Cardiac muscle cell (in vitro differentiated cells and primary cell): ENCODE measurements at regions not wholly inside any gene's neighbourhood (a gene's known extent, or its start where the extent isn't known, plus 50 kb on each side); places are given as distances from the start of the nearest gene placed in this dataset.
"Not testable (repeated sequence)": the region's sequence is repeated elsewhere in the genome, so short reads cannot be mapped to it uniquely, and the experiment has no call there.

Source experiments
- DNase-seq, 2 donors: peaks; one replicate each; pipeline versions ENCODE4 v3.0.0 to v3.0.0-alpha.2; 2010 to 2017; ENCODE audit warnings: low read depth in 1 of 2, low spot score in 1 of 2
- H3K27ac ChIP-seq: fragments of 200-600 bp; sonication (generic); 2 replicates; pipeline ENCODE4 v1.5.1; 2016
- H3K27me3 ChIP-seq: fragments of 200-600 bp; sonication (generic); 2 replicates; pipeline ENCODE4 v1.6.0; 2016; ENCODE audit warnings: control low read depth
- H3K36me3 ChIP-seq: fragments of 200-600 bp; sonication (generic); 2 replicates; pipeline ENCODE4 v1.5.1; 2016; ENCODE audit warnings: control low read depth
- H3K4me1 ChIP-seq: fragments of 200-600 bp; sonication (generic); 2 replicates; pipeline ENCODE4 v1.8.1; 2017; ENCODE audit warnings: low read depth, mild to moderate bottlenecking, mixed run types
- H3K4me3 ChIP-seq: fragments of 200-600 bp; sonication (generic); 2 replicates; pipeline ENCODE4 v1.5.1; 2016; ENCODE audit warnings: mild to moderate bottlenecking
- H3K9me3 ChIP-seq: fragments of 200-600 bp; sonication (generic); 2 replicates; pipeline ENCODE4 v1.5.1; 2017; ENCODE audit warnings: low read depth, mild to moderate bottlenecking, control low read depth
- CTCF ChIP-seq: IDR thresholded peaks from 2 replicates; pipeline ENCODE4 v1.5.1; 2012; ENCODE audit warnings: low read depth, mild to moderate bottlenecking, low read length

GRCh38 chr3:64361962-64362735 is 136.9 kb upstream of the PRICKLE2 start:
- Histone ChIP-seq H3K4me3 (no peak overlapping the region), H3K36me3 (no peaks in the 10 kb centered on the region), H3K27ac (no peak overlapping the region), H3K27me3 (no peaks in the 10 kb centered on the region), H3K4me1 (peaks cover 5% of the 10 kb centered on the region), H3K9me3 (no peaks in the 10 kb centered on the region)
- peak in 1 of 2 donors; percentile 61 for DNase-seq
- TF ChIP-seq CTCF, result no peak

- H3K27ac ChIP-seq, H3K4me3 ChIP-seq, H3K9me3 ChIP-seq, DNase-seq, H3K4me1 ChIP-seq, H3K36me3 ChIP-seq, H3K27me3 ChIP-seq: not testable (repeated sequence)
Measured at GRCh38 chr3:64361036-64361435, 135.8 kb upstream of the PRICKLE2 start.

DNA sequence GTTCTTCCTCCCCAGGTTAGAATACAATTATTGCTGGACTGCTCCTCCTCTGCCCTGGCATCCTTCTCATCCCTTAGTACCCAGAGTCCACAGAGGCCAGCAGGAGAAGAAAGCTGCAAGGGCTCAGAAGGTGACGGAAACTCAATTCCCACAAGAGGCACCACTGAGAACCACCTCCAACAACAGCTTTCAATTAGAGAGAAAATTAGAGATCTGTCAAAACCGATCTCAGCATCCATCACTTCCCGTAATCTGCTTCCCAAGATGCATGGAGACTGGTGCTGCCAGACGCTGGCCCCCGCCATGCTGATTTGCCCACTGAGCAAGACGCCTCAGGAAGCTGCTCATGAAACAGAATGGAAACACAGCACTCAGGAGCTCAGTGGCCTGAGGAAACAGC is 135.0 kb upstream of the PRICKLE2 start:
- TF ChIP-seq CTCF, result no peak
- H3K27me3 ChIP-seq, result no peaks in the 10 kb centered on the region
- DNase-seq, result no peak
- no peaks in the 10 kb centered on the region for H3K9me3 ChIP-seq
- H3K4me1 ChIP-seq, result peaks cover 10% of the 10 kb centered on the region
- no peaks in the 10 kb centered on the region for H3K36me3 ChIP-seq
- H3K4me3 ChIP-seq, result no peak overlapping the region
- no peak overlapping the region for H3K27ac ChIP-seq

DNA sequence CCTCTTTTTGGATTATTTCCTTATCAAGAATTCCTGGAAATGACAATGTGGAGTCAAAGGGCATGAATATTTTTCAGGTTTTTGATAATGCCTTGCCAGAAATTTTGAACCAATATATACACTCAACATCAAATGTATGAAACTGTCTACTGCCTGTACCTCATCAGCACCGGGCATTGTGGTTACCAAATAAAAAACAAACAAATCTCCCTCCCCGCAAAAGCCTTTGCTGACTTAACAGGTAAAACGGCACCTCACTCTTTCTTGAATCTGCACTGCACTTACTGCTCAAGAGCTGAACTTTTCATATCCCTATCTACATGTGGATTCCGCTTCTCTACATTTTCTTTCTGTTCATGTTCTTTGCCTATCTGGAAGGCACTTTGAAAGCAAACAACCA is 134.5 kb upstream of the PRICKLE2 start:
- H3K36me3 ChIP-seq, result no peaks in the 10 kb centered on the region
- no peak overlapping the region for H3K4me3 ChIP-seq
- H3K27me3 ChIP-seq, result no peaks in the 10 kb centered on the region
- no peak for DNase-seq
- H3K27ac ChIP-seq, result no peak overlapping the region
- TF ChIP-seq CTCF, result no peak
- H3K4me1 ChIP-seq, result peaks cover 10% of the 10 kb centered on the region
- no peaks in the 10 kb centered on the region for H3K9me3 ChIP-seq

DNA sequence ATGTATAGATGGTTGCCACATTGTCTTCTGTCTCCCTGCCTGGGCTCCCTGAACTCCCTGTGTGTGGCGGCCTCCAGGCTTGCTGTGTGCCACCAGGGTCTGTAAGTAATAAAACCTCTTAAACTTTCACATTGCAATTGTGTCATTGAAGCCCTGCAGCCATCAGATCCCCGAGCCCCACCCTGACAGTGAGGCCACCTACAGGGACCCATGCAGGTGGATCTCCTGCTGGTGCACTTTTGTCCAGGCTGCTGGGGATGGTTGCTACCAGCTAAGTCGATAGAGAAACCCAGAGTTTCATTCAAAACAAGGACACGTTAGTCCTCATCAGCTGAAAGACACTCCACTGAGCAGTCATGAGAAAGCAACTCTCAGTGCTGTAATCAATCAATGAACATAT is 133.6 kb upstream of the PRICKLE2 start:
- no peak for DNase-seq
- Histone ChIP-seq H3K36me3 (no peaks in the 10 kb centered on the region), H3K27ac (no peak overlapping the region), H3K9me3 (no peaks in the 10 kb centered on the region), H3K4me3 (no peak overlapping the region), H3K27me3 (no peaks in the 10 kb centered on the region), H3K4me1 (peaks cover 10% of the 10 kb centered on the region)
- no peak for TF ChIP-seq CTCF

DNA sequence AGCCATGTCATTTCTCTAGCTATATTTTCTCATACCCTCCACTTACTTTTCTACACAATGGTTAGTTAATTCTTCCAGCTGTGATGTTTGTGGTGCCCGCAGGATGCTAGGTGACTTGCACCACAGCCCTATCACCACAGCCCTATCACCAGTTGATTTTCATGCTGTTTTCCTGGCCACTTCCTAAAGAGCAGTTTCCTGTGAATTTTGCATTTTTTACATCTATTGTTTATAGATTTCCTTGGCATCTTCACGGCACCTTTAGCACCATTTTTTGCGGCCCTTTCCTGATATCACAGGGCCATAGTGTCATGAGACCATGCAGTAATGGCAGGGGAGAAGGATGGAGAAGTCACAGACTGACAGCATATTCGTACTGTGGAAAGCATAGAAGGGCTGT is 132.9 kb upstream of the PRICKLE2 start:
- Histone ChIP-seq H3K9me3 (no peaks in the 10 kb centered on the region), H3K4me1 (peaks cover 10% of the 10 kb centered on the region), H3K4me3 (no peak overlapping the region), H3K27me3 (no peaks in the 10 kb centered on the region), H3K36me3 (no peaks in the 10 kb centered on the region), H3K27ac (no peak overlapping the region)
- TF ChIP-seq CTCF, result no peak
- no peak for DNase-seq
